ENCODE measurements at regions not wholly inside any gene's neighbourhood (a gene's known extent, or its start where the extent isn't known, plus 50 kb on each side); places are given as distances from the start of the nearest gene placed in this dataset.

DNA sequence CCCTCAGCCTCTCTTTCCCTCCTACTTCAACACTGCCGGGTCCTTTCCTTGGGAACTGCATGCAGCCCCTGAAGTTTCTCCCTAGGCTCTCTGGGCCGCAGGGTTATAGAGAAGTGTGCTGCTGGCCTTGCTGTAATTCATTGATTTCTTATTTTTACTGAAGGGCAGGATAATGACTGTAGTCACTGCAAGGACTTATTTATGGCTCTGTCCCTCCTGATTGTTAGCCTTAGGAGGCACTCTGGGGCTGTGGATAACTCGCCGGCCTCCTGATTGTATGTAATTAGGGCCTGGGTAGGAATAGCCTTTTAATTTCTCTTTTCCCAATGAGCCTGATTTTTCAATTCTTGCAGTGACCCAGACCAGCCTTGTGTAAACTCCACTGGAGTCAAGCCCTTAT, 138.3 kb upstream of the CDH13 start:
- no peak for DNase-seq

DNA sequence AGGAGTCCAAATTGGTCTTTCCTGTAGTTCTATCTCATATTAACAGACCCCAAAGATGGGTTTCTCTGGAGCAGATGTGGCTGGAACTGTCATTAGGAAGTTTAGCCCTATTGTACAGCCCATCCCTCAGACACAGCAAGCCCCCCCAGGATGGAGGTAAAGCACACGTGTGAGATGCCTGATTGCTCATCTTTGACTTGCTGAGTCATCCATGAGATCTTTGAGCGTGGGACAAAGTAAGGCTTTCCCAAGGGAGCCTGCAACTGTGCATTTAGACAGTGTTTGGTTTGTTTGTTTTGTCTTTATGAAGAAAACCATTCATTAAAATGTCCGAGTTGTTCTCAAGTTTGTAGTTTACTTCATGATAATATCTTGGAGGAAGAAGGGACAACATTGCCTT, 145.3 kb upstream of the CDH13 start:
- no peak for DNase-seq

DNA sequence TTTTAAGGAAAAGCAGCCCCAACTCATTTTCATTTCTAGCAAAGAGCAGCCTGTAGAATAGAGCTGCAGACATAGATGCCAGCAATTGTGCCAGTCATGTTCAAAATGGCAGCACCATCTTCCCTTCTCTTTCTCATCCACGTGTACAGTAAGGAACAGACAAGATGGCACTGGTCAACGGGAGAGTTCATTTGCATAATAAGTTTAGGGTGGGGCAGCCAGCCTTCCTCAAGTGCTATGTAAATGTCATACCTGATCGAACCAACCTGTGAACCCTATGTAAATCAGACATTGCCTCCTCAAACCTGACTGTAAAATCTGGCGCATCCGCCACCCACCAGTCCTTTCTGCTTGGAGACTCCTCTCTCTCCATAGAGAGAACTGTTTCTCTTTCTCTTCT, 150.0 kb upstream of the CDH13 start:
- no peak for DNase-seq

DNA sequence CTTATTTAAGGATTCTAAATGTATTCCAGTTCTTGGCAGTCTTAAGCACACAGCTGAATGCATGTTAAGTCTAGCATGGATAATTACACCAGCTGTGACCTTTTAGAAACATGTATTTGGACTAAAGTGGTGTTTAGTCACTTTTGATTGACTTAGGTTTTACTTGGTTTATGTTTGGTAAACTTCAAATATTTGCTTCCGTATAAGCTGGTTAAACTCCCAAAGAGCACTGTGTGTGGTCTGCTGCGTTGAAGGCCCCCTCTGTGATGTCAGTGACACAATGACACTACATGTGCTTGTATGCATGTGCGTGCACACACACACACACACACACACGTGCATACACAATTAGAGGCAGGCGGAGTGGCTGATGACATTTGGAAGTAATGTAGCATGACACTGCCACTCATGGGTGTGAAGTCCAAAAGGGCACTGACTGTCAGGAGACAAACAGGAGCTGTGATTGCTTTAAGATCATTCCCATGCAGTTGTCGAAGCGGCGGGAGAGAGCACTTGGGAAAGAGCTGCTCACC, 156.1 kb upstream of the CDH13 start:
- no peak for DNase-seq

DNA sequence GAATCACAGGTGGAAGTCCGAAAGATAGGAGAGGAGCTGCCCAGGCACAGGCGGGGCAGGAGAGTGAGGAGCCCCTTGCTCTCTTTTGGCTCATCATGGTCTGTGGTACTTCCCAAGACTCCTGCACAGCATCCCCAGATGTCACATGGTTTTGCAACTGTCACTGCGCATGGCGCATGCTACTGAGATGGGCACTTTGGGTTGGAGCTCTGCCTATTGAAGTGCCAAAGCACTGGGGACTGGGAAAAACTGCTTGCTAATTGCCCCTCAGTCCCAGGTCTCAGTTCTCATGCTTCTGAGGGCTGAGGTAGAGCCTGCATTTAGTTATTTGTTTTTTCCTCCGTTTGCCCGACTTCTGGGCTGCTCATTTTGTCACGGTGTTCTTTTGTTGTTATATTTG, 156.8 kb upstream of the CDH13 start:
- no peak for DNase-seq

DNA sequence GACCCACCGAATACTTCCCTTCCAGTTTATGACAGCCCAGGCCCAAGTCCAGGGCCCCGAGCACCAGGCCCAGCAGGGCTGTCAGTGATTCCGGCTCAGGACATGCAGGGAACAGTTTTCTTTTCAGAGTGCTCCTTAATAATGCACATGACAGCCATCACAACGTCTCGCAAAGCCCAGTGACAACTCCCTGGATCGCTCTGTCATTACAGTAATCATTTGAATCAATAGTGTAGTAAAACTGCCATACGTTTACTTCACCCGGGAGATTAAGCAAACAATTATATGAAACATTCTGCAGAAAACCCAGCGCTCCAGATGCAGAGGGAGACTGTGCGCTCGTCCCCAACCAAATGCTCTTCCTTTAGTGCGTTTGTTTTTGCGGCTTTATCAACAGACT, 162.6 kb upstream of the CDH13 start:
- DNase-seq = no peak

DNA sequence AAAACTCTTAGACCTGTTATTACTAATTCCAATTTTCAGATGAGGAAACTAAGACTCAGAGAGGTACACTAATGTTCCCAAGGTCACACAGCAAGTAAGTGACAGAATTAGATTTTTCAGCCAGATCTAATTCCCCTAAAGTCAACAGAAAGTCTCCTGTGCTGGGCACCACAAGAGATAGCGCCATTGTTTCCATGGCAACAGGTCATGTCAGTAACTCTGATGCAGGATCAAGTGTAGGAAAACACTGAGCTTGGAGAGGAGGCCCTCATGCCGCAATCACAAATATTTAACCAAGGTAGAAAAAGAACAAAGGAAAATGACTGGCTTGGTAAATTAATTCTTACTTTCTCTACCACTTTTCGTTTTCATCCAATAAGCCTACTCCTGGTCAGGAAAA, 166.0 kb upstream of the CDH13 start:
- DNase-seq = no peak

DNA sequence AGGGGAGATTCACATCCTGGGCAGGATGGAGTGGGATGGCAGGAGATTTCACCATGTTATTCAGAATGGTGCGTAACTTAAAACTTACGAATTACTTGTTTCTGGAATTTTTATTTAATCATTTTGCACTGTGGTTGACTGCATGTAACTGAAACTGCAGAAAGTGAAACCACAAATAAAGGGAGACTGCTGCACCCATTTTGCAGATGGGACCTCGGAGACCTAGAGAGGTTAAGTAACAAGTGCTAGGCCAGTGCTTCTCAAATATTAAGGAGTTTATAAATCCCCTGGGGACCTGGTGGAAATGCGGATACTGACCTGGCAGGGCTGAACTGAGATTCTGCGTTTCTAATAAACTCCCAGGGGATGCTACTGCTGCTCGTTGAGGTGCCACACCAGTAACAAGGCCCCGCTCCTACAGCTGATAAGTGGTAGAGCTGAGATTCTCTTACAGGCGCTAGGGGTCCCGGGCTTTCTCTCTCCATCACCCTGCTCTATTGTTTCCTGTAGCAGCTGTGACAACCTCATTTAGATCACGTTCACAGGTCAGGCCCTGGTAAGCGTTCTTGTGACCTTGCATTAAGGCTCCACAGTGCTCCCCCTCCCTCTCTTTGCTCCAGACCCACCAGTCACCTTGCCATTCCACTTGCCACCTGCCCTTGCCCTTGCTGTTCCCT, 167.1 kb upstream of the CDH13 start:
- DNase-seq = no peak

DNA sequence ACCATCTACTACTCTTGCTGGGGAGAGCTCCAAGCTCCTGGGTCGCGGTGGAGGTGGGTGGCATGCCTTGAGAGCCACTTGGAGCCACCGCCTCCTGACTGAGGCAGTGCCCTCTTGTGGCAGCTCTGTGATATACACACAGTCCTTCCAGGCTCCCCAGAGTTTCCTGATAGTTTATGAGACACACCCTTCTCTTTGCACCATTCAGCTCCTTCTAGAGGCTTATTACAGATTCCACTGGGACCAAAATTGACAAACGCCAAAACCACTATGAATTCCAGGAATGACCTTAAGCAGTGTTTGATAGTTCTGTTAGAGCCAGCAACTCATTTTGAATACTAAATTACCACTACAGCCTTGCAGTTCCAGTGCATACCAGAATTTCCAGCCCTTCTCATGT, 170.1 kb upstream of the CDH13 start:
- peak; percentile 34 for DNase-seq

DNA sequence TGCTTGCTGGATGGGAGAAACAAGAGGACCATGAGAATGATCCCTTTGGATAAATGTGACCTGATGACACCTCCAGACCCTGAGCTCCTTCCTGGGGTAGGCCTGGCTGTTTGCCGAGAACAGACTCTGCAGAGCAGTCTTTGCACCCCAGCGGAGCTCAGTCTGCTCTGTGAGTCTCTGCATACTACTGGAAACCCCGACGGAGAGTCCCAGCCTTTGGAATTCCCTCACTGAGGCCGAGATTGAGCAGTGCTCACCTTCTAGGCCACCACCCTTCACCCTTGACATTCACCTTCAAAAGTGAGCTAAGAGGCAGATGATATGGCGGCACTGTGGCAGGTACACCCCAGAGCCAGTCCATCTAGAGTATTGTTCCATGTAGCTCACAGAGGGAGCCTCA, 172.2 kb upstream of the CDH13 start:
- no peak for DNase-seq

DNA sequence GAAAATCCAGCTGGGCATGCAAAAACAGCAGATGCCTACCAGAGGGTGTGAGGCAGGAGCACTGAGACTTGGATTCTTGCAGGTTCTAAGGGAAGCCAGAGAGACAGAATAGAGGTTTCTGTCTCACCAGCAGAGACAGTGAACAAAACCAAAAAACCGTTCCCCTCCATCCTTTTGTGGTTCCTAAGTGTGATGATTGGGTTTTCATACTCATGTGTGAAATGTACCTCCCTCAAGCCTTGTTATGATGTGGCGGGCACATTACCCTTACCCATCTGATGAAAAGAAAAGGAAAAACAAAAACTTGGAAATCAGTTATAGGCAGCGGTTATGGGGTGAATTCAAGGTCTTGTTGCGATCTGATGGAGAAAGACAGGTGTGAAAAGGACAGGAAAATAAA, 172.6 kb upstream of the CDH13 start:
- no peak for DNase-seq

DNA sequence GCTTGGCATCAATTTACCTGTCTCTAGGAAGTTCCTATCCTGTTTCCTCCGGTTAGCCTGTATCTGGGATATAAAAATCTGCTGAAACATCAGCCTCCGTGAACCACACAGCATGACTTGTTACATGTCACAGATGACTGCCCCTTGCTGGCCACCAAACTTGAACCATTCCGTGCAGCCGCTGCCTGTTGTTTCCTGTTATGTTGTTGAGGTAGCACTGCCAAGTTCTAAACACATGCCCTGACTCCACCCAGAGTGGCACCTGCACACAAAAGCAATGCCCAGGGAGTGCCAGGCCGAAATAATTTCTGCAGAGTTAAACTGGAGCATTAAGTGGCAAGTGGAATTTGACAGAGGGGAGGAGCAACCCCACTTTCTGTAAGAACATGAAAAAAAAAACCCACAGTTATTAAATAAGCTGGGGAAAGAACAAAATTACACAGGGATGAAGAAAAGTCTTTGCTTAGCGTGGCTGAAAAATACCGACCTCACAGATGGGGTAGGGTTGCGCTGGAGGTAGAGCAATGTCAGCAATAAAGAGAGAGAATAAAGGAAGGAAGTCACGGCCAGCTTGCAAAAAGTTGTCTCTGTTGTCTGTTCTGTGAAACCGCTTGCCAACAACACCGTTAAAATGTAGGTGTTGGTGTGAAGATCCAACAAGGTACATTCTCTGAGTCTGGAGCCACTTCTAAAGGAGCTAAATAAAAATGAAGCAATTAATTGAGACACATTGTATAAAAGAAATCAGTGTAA, 174.6 kb upstream of the CDH13 start:
- DNase-seq = no peak

DNA sequence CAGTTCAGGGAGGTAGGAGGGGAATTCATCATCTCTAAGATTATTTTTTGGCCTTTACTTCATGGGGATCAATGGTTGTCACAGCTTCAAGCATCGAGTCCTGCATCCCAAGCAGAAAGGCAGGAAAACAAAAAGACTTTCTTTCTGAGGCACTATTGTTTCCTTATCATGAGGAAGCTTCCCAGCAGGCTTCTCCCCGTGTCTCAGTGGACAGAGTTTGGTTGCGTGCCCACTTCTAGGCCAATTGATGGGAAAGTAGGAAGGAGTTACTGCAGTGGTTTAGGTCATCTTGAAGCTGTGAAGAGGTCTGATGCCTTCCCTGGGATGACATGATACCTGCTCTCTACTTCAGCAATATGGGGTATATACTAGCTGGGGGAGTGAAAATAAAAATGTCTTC, 175.3 kb upstream of the CDH13 start:
- no peak for DNase-seq

DNA sequence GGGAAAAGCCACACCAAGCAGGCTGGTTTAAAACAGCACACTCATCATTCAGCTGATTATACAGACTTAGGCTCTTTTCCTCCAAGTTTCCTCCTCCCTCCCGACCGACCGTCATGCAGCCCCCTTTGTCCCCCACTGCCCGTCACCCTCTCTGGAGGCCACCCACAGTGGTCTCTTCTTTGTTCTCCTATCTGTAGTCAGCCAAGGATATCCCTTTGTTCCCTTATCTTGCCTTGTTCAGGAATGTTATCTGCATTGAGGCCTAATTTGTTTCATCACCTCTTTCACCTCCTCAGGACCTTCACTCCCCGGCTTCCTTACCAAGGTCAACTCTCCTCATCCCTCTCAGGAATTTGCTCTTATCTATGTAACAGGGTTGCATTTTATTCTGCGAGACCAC, 186.4 kb upstream of the CDH13 start:
- no peak for DNase-seq

DNA sequence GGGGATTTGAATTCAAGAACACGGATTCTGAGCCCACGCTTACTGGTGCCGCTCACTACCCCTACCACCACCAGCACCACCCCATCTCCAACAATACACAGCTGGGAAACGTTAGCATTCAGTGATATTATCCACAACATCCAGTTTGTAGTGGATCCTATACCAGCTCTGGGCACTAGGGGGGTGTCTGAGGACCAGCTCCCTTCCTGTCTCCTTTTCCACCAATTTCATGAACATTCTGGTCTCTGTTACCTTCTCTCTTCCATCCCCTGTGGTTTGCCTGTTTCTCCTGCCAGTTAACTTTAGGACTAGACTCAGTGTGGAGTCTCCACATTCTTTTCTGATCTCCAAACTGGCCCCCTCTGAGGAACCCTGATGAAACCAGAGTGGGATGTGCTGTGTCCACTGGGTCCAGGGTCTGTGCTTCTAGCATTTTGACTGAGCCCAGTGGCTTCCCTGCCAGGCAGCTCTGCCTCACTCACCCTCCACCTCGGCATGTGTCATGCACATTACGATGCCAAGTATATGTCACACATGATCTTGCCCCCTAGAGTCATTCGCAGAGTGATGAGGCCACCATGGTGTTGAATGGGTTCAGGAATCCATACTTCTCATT, 187.0 kb upstream of the CDH13 start:
- no peak for DNase-seq

DNA sequence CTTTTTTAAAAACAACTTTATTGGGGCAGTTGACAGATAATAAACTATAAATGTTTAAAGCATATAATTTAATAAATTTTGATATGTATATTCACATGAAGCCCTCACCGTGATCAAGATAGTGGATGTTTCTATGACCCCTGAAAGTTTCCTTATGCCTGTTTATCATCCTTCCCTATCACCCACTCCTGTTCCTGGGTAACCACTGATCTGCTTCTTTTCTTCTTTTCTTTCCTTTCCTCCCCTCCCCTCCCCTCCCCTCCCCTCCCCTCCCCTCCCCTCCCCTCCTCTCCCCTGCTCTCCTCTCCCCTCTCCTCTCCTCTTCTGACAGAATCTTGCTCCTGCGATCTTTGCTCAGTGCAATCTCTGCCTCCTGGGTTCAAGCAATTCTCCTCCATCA, 193.7 kb upstream of the CDH13 start:
- DNase-seq = no peak

DNA sequence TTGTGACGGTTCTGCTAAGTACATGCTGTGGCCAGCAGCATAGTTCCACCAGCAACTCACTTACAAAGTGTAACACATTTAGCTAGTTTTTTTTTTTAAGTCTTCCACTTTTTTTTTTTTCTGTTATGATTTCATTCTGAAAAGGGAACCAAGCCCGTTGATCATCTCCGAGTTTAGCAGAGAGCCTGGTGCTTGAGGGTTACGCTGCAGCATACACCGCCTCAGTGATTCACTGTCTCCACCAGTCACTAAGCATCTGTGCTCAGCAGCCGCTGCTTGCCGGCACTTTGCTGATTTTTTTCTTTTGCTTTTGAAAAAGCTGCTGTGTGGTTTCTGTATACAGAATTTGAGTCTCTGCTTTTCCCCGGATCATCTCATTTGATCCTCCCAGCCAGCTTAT, 194.5 kb upstream of the CDH13 start:
- no peak for DNase-seq

DNA sequence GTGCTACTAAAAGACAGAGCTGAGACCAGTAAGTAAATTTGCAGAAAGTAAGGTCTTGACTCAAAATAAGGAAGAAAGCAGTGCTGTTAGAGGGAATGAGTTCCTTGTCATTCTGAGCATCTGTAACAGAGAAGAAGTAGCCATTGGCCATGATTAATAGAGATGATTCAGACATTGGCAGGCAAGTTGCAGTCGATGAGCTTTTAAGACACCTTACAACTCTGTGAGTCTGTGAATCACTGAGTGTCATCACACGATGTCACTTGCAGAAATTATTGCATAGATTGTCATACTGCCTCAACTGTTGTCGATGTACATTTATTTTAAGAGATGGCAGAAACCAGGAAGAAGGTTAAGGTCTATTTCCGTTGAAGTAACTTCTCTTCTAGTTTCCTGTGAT, 201.1 kb upstream of the CDH13 start:
- DNase-seq = no peak

DNA sequence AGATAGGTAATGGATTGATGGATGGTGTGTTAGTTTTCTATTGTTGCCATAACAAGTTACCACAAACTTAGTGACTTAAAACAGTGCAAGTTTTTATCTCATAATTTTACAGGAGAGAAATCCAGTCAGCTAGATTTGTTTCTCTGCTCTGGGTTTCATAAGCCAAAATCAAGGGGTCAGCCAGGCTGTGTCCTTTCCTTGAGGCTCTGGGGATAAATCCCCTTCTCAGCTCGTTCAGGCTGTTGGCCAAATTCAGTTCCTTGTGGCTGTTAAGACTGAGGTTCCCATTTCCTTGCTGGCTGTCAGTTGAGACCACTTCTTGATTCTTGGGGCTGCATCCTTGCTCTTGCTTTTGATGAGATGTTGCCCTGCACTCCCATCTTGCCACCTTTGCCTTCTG, 204.9 kb upstream of the CDH13 start:
- no peak for DNase-seq

DNA sequence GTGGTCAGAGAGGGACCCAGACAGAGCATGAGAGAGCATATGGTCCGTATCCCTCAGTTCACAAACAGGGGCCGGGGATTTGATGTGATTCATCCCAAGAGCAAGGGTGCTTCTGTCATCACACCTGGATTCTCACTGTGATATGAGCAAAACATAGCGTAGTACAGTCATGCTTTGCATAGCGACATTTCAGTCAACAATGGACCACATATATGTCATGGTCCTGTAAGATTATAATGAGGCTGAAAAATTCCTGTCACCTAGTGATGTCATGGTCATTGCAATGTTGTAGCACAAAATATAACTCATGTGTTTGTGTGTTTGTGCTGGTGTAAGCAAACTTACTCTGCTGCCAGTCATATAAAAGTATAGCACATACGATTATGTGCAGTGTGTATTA, 207.4 kb upstream of the CDH13 start:
- DNase-seq = no peak

DNA sequence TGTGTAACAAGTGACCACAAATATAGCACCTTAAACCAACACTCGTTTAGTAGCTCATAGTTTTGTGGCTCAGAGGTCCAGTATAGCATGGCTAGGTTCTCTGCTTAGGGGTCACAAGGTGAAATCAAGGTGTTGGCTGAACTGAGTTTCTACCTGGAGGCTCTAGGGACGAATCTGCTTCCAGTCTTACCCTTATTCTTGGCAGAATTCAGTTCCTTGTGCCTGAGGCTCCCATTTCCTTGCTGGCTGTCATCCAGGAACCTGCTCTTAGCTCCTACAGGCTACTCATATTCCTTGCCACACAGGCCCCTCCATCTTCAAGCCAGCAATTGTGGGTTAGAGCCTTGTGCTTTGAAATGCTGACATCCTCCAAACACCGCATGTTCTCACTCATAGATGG, 212.3 kb upstream of the CDH13 start:
- no peak for DNase-seq

DNA sequence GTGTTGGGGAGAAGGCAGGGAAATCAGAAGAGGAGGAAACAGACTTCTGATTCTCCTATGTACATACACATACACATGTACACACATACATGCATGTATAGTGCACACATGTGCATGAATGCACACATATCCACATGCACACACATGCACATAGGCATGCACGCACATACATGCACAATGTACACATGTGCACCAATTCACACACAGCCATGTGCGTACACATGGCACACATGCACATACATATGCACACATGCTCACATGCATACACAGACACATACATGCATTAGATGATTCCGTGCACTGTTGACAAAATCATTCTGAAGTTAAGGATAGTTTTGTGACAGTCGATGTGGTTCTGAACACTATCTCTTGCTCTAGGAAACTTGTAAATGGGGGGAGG, 214.0 kb upstream of the CDH13 start:
- DNase-seq = no peak

DNA sequence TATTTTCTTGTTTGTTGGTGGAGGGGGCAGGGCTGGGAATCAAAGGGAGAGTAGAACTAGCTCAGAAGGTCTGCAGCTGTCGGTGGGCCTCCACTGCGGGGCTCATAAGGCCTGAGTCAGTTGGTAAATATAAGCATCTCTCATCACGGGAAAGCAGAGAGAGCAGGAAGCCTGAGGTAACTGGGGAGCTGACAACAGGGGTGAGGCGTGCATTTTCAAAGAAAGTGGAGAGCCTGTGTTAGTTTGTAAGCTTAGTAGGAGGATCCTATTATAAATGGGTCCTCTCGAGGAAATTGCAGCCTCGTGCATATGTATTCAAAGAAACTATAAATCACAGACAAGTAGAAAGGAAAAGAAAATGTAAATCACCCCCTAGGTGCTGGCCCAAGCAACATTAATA, 221.0 kb upstream of the CDH13 start:
- DNase-seq = no peak

DNA sequence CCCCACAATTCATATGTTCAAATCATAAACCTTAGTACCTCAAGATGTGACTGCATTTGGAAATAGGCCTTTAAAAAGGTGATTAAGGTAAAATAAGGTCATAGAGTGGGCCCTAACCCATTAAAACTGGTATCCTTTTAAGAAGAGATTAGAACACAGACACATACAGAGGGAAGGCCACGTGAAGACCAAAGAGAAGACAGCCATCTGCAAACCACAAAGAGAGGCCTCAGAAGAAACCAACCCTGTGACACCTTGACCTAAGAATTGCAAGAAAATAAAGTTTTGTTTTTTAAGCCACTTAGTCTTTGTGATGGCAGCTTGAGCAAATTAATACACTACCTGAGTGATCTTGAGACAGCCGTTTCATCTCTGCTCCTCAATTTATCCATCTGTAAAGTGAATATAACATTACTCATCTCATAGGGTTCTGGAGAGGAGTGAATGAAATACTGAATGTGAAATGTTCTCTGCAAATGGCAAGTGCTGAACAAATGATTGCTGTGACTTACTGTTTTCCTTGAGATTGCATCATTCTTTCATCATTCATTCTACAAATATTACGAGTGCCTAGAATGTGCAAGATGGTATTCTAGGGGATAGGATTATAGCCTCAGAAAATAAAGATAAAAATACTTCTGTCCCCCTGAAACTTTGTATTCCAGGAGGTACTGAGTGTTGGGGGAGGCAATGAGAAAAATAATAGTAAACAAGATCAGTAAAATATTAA, 222.0 kb upstream of the CDH13 start:
- no peak for DNase-seq

Measured in inflammatory macrophage treated with lipopolysaccharide for 4 hours (primary cell).